ENCODE measurements at regions not wholly inside any gene's neighbourhood (a gene's known extent, or its start where the extent isn't known, plus 50 kb on each side); places are given as distances from the start of the nearest gene placed in this dataset.

- Histone ChIP-seq H3F3A (replicated peaks; ENCODE audit: insufficient read depth) (no peaks in the 10 kb centered on the region), H2AFZ (ENCODE audit: low read depth) (no peak overlapping the region), H3K4me3 (ENCODE audit: low read depth in 2 of 2, low read length in 1 of 2) (no peak overlapping the region), H3K27ac (ENCODE audit: low read depth in 2 of 2, low read length in 1 of 2) (no peak overlapping the region), H4K20me1 (ENCODE audit: insufficient read depth) (no peaks in the 10 kb centered on the region), H3K36me3 (replicated peaks in 1 of 2; ENCODE audit: control insufficient read depth in 1 of 2, insufficient read depth in 2 of 2, low read length in 1 of 2) (no peaks in the 10 kb centered on the region), H3K9me3 (no peaks in the 10 kb centered on the region), H3K27me3 (ENCODE audit: insufficient read depth) (no peaks in the 10 kb centered on the region), H3K79me2 (ENCODE audit: insufficient read depth) (no peaks in the 10 kb centered on the region), H3K4me1 (ENCODE audit: control insufficient read depth in 1 of 2, insufficient read depth in 2 of 2, low read depth in 1 of 2, low read length in 1 of 2) (no peaks in the 10 kb centered on the region; a peak in 1 of 4 replicates), H3K9ac (no peak overlapping the region), H3K9me2 (no peaks in the 10 kb centered on the region), H3K4me2 (no peak overlapping the region)
- WGBS (ENCODE audit: low lambda C conversion rate) = under 1% methylated on average over 3 of the region's 3 CpGs
- ChIA-PET POLR2A (no interaction called here), CTCF (no interaction called here)
- DNase-seq = no peak
- TF ChIP-seq GABPA (IDR thresholded peaks at IDR 0.05; ENCODE audit: low read depth) = no peak
- no peak for TF ChIP-seq EP300 (IDR thresholded peaks at IDR 0.05; ENCODE audit: borderline replicate concordance in 1 of 2, low read depth in 1 of 2, low read length in 1 of 2)
- TF ChIP-seq RXRA (IDR thresholded peaks at IDR 0.05; ENCODE audit: borderline replicate concordance, low read depth) = no peak
- TF ChIP-seq USF1 (IDR thresholded peaks at IDR 0.05; ENCODE audit: borderline replicate concordance, low read depth) = no peak
- TF ChIP-seq POLR2AphosphoS5 (IDR thresholded peaks at IDR 0.05; ENCODE audit: low read depth, low read length) = no peak
- no peak for TF ChIP-seq JUND (IDR thresholded peaks at IDR 0.05)
- no peak for TF ChIP-seq ELF1 (IDR thresholded peaks at IDR 0.05)
- TF ChIP-seq USF2 (IDR thresholded peaks at IDR 0.05; ENCODE audit: borderline replicate concordance, low read depth, low read length) = no peak
- no peak for TF ChIP-seq GATA2 (CRISPR knock-in tag; IDR thresholded peaks at IDR 0.05)
- TF ChIP-seq TAF1 (IDR thresholded peaks at IDR 0.05; ENCODE audit: borderline replicate concordance, low read depth, low read length) = no peak
Measured at GRCh38 chr6:76220805-76221204, 148.3 kb upstream of the IMPG1 start.

- Histone ChIP-seq H3F3A (replicated peaks; ENCODE audit: insufficient read depth) (no peaks in the 10 kb centered on the region), H3K27me3 (ENCODE audit: insufficient read depth) (no peaks in the 10 kb centered on the region), H3K4me3 (ENCODE audit: low read depth in 2 of 2, low read length in 1 of 2) (no peak overlapping the region), H4K20me1 (ENCODE audit: insufficient read depth) (no peaks in the 10 kb centered on the region), H2AFZ (ENCODE audit: low read depth) (no peak overlapping the region), H3K4me2 (no peak overlapping the region), H3K9ac (no peak overlapping the region), H3K4me1 (ENCODE audit: control insufficient read depth in 1 of 2, insufficient read depth in 2 of 2, low read depth in 1 of 2, low read length in 1 of 2) (no peaks in the 10 kb centered on the region), H3K27ac (ENCODE audit: low read depth in 2 of 2, low read length in 1 of 2) (no peak overlapping the region), H3K36me3 (replicated peaks in 1 of 2; ENCODE audit: control insufficient read depth in 1 of 2, insufficient read depth in 2 of 2, low read length in 1 of 2) (no peaks in the 10 kb centered on the region), H3K79me2 (ENCODE audit: insufficient read depth) (no peaks in the 10 kb centered on the region), H3K9me3 (no peaks in the 10 kb centered on the region), H3K9me2 (no peaks in the 10 kb centered on the region)
- WGBS (ENCODE audit: low lambda C conversion rate) = 3% methylated on average over 2 of the region's 2 CpGs
- CTCF ChIA-PET = no interaction called here
- POLR2A ChIA-PET = no interaction called here
- no peak for TF ChIP-seq ZBTB33 (IDR thresholded peaks at IDR 0.05; ENCODE audit: borderline replicate concordance, low read depth)
- TF ChIP-seq GATA2 (CRISPR knock-in tag; IDR thresholded peaks at IDR 0.05) = no peak
- no peak for TF ChIP-seq TCF12 (IDR thresholded peaks at IDR 0.05)
- TF ChIP-seq JUND (IDR thresholded peaks at IDR 0.05) = no peak
- no peak for TF ChIP-seq SMC3 (IDR thresholded peaks at IDR 0.05; ENCODE audit: low read depth, low read length)
- no peak for TF ChIP-seq NRF1 (IDR thresholded peaks at IDR 0.05; ENCODE audit: low read depth, low read length)
- no peak for DNase-seq
Measured at GRCh38 chr6:76217606-76218005, 145.1 kb upstream of the IMPG1 start.

All from SK-N-SH (cell line).